GM10266 (cell line): ENCODE measurements at regions not wholly inside any gene's neighbourhood (a gene's known extent, or its start where the extent isn't known, plus 50 kb on each side); places are given as distances from the start of the nearest gene placed in this dataset.

Source experiments
- DNase-seq: peaks from one replicate; pipeline ENCODE4 v3.0.0; 2012; ENCODE audit errors: extremely low spot score
- CTCF ChIP-seq: IDR thresholded peaks from 2 replicates; pipeline ENCODE4 v1.5.1; 2012; ENCODE audit warnings: mild to moderate bottlenecking, low read depth; ENCODE audit not compliant: control insufficient read depth, insufficient read depth; ENCODE audit errors: missing control alignments

DNA sequence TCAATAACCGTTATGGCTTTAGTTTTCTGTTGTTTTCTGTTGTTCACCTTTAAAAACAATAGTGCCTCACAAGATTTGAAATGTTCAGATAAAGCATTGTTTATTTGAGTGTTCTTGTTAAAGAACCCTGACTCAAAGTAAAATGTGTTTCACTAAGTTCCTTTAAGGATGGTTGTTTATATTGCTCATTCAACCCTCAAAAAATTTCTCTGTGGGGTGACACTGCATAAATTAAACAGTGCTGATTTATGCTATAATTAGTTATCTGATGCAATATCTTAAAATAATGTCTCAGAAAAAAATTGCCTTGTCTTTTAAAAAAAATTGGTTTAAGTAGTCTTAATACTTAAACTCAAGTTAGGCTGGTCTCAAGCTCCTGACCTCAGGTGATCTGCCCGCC, 775.1 kb downstream of the FLRT2 start:
- no peak for TF ChIP-seq CTCF
- DNase-seq, result no peak

GRCh38 chr14:86299994-86300393, 770.0 kb downstream of the FLRT2 start:
- no peak for TF ChIP-seq CTCF
- DNase-seq, result no peak

- no peak for TF ChIP-seq CTCF
- no peak for DNase-seq
Measured at GRCh38 chr14:86296173-86296572, 766.2 kb downstream of the FLRT2 start.

GRCh38 chr14:86288336-86288735, 758.4 kb downstream of the FLRT2 start:
- no peak for TF ChIP-seq CTCF
- no peak for DNase-seq

DNA sequence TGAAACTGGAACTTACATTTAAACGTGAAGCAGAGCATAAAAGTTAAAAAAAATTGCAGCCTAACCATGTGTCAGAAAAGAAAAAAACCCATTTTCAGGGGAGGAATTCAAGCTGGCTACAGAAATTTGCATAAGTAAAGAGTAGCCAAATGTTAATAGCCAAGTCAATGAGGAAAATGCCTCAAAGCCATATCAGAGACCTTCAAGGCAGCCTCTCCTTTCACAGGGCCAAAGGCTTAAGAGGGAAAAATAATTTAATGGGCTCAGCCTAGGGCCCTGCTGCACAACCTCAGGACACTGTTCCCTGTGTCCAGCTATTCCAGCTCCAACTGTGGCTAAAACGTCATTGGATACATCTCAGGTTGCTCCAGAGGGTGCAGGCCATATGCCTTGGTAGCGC, 749.5 kb downstream of the FLRT2 start:
- TF ChIP-seq CTCF, result no peak
- DNase-seq, result no peak

- no peak for TF ChIP-seq CTCF
- DNase-seq, result no peak
Measured at GRCh38 chr14:86257973-86258372, 728.0 kb downstream of the FLRT2 start.

- no peak for TF ChIP-seq CTCF
Measured at GRCh38 chr14:86243158-86243557, 713.2 kb downstream of the FLRT2 start.

GRCh38 chr14:86237733-86238132, 707.8 kb downstream of the FLRT2 start:
- no peak for DNase-seq
- no peak for TF ChIP-seq CTCF

More at GRCh38 chr14:86243158-86243557, 713.2 kb downstream of the FLRT2 start:
- DNase-seq, result no peak
